ENCODE measurements at regions not wholly inside any gene's neighbourhood (a gene's known extent, or its start where the extent isn't known, plus 50 kb on each side); places are given as distances from the start of the nearest gene placed in this dataset.

DNA sequence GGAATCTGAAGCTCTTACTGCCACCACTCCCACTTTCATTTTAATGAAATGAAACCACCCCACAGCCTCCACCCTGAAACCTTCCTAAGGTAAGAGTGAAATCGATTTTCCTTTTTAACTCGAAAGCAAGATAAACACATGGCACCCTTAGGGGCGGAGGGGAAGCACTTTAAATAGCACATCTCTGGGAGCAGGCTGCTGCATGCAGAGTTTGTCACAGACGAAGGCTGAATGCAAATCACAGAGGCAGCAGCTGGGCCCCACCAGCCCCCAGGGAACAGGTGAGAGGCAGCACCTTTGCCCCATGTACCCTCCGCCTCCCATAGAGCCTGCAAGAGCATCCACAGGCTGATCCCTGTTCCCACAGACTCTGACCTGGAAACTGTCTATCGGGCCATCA lies 60.0 kb upstream of the GRIK3 start:
- no peak overlapping the region for H3K4me2 ChIP-seq (ENCODE audit: low read depth, low read length, poor library complexity, severe bottlenecking)
- H4K20me1 ChIP-seq (ENCODE audit: low read depth, low read length): no peaks in the 10 kb centered on the region
- no peak overlapping the region for H2AFZ ChIP-seq (ENCODE audit: low read depth, low read length, severe bottlenecking)
- H3K79me2 ChIP-seq (ENCODE audit: insufficient read depth, low read length): no peaks in the 10 kb centered on the region
- H3K9ac ChIP-seq (ENCODE audit: low read length): no peak overlapping the region
- no peaks in the 10 kb centered on the region for H3K36me3 ChIP-seq (ENCODE audit: low read length)
- no peaks in the 10 kb centered on the region for H3K27me3 ChIP-seq (ENCODE audit: low read length)
- no peak overlapping the region for H3K4me3 ChIP-seq (ENCODE audit: insufficient read depth, low read length, poor library complexity, severe bottlenecking)
- H3K27ac ChIP-seq (ENCODE audit: low read depth, low read length): no peak overlapping the region
- TF ChIP-seq EZH2phosphoT487 (conservative IDR thresholded peaks at IDR 0.05; ENCODE audit: low read length): no peak
- TF ChIP-seq, protein P1, sequence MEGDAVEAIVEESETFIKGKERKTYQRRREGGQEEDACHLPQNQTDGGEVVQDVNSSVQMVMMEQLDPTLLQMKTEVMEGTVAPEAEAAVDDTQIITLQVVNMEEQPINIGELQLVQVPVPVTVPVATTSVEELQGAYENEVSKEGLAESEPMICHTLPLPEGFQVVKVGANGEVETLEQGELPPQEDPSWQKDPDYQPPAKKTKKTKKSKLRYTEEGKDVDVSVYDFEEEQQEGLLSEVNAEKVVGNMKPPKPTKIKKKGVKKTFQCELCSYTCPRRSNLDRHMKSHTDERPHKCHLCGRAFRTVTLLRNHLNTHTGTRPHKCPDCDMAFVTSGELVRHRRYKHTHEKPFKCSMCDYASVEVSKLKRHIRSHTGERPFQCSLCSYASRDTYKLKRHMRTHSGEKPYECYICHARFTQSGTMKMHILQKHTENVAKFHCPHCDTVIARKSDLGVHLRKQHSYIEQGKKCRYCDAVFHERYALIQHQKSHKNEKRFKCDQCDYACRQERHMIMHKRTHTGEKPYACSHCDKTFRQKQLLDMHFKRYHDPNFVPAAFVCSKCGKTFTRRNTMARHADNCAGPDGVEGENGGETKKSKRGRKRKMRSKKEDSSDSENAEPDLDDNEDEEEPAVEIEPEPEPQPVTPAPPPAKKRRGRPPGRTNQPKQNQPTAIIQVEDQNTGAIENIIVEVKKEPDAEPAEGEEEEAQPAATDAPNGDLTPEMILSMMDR (IDR thresholded peaks at IDR 0.05; ENCODE audit: insufficient read depth, low read length, poor library complexity, severe bottlenecking): no peak
- no peaks in the 10 kb centered on the region for H3K9me3 ChIP-seq (ENCODE audit: insufficient read depth, low read length)
- H3F3A ChIP-seq (ENCODE audit: insufficient read depth): no peaks in the 10 kb centered on the region
- no peaks in the 10 kb centered on the region for H3K9me2 ChIP-seq (replicated peaks; ENCODE audit: insufficient read depth, low read length)

DNA sequence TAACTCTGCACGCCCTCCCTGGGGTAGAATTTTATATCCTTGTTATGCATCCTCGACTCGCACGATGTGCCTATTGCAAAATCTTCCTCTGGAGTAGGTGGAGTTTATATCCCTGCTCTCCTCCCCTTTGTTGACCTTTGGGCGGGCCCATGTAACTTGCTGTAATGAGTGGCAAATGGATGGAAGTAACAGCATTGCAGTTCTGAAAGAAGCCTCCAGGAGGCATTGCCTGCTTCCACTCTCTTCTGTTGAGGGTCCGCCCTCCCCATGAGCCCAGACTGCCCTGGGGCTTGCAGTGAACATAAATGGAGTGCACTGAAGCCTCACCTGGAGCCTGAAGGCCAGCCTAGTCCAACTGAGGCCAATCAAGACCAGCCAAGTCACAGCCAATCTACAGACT lies 62.2 kb upstream of the GRIK3 start:
- Histone ChIP-seq H2AFZ (ENCODE audit: low read depth, low read length, severe bottlenecking) (no peak overlapping the region), H3K9ac (ENCODE audit: low read length) (no peak overlapping the region), H3F3A (ENCODE audit: insufficient read depth) (no peaks in the 10 kb centered on the region), H4K20me1 (ENCODE audit: low read depth, low read length) (no peaks in the 10 kb centered on the region), H3K4me2 (ENCODE audit: low read depth, low read length, poor library complexity, severe bottlenecking) (no peak overlapping the region), H3K9me3 (ENCODE audit: insufficient read depth, low read length) (no peaks in the 10 kb centered on the region), H3K27ac (ENCODE audit: low read depth, low read length) (no peak overlapping the region), H3K79me2 (ENCODE audit: insufficient read depth, low read length) (no peaks in the 10 kb centered on the region), H3K27me3 (ENCODE audit: low read length) (no peaks in the 10 kb centered on the region), H3K9me2 (replicated peaks; ENCODE audit: insufficient read depth, low read length) (no peaks in the 10 kb centered on the region), H3K4me3 (ENCODE audit: insufficient read depth, low read length, poor library complexity, severe bottlenecking) (no peak overlapping the region), H3K36me3 (ENCODE audit: low read length) (no peaks in the 10 kb centered on the region)
- TF ChIP-seq EZH2phosphoT487 (conservative IDR thresholded peaks at IDR 0.05; ENCODE audit: low read length): no peak
- TF ChIP-seq, protein P1 (IDR thresholded peaks at IDR 0.05; ENCODE audit: insufficient read depth, low read length, poor library complexity, severe bottlenecking): peak; percentile 33

DNA sequence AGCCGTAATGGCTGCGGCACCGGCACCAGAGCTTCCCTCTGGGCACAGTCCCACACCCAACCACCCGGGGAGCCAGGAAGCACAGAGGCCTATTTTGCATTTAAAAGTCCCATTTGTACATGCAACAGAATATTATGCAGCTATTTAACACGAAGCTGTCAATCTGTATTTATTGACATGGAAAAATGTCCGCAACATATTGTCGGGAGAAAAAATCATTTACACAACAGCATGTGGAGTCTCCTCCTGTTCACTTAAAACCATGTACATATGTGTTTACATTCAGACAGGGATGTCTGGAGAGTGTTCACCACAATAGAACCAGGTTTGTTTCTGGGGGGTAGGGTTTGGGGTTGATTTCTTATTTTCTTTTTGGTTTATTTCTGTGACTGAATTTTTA lies 63.4 kb upstream of the GRIK3 start:
- Histone ChIP-seq H3K79me2 (ENCODE audit: insufficient read depth, low read length) (no peaks in the 10 kb centered on the region), H3K27me3 (ENCODE audit: low read length) (no peaks in the 10 kb centered on the region), H3K4me2 (ENCODE audit: low read depth, low read length, poor library complexity, severe bottlenecking) (no peak overlapping the region), H3K36me3 (ENCODE audit: low read length) (no peaks in the 10 kb centered on the region), H3K27ac (ENCODE audit: low read depth, low read length) (no peak overlapping the region), H2AFZ (ENCODE audit: low read depth, low read length, severe bottlenecking) (no peak overlapping the region), H3K9me3 (ENCODE audit: insufficient read depth, low read length) (no peaks in the 10 kb centered on the region), H3K9ac (ENCODE audit: low read length) (no peak overlapping the region), H3K9me2 (replicated peaks; ENCODE audit: insufficient read depth, low read length) (no peaks in the 10 kb centered on the region), H4K20me1 (ENCODE audit: low read depth, low read length) (no peaks in the 10 kb centered on the region), H3K4me3 (ENCODE audit: insufficient read depth, low read length, poor library complexity, severe bottlenecking) (no peak overlapping the region), H3F3A (ENCODE audit: insufficient read depth) (no peaks in the 10 kb centered on the region)
- no peak for TF ChIP-seq EZH2phosphoT487 (conservative IDR thresholded peaks at IDR 0.05; ENCODE audit: low read length)
- TF ChIP-seq, protein P1 (IDR thresholded peaks at IDR 0.05; ENCODE audit: insufficient read depth, low read length, poor library complexity, severe bottlenecking): no peak

Data from SU-DHL-6 (cell line).